HepG2 (cell line): ENCODE measurements at regions not wholly inside any gene's neighbourhood (a gene's known extent, or its start where the extent isn't known, plus 50 kb on each side); places are given as distances from the start of the nearest gene placed in this dataset.

Experiments
- ATAC-seq: fragments of 200-7000 bp; cut with Tn5 transposase; 3 replicates; pipeline ENCODE4 v1.9.1; 2020; ENCODE audit warnings: mild to moderate bottlenecking, moderate library complexity
- BruUV-seq: library from RNA; stranded (reverse); fragments of 400-500 nt; replicated peaks from 2 replicates; lab custom pipeline; 2021; lab: Mats Ljungman, UMichigan
- CTCF ChIA-PET: fragments of 300-600 bp; formaldehyde crosslinking; extraction: SDS; loops from one replicate; lab custom pipeline; 2021; ENCODE audit warnings: low total read pairs, inconsistent platforms, low intra/inter-chr PET ratio; lab: Yijun Ruan, JAX
- POLR2A ChIA-PET: fragments of 350-600 bp; sonication (Branson Sonifier 250); formaldehyde crosslinking; loops from one replicate; lab custom pipeline; 2020; ENCODE audit warnings: antibody characterized with exemption, inconsistent platforms; lab: Yijun Ruan, JAX
- DNase-seq: peaks from one replicate; pipeline ENCODE4 v3.0.0-alpha.2; 2015; ENCODE audit warnings: low spot score
- FAIRE-seq: peaks from 3 replicates; lab custom pipeline; 2011; peaks lifted over from hg19 to GRCh38; lab: Jason Lieb, UNC
- H2AFZ ChIP-seq: one replicate; pipeline ENCODE4 v1.6.1; 2011; ENCODE audit warnings: low read length, inconsistent platforms
- H3K27ac ChIP-seq: fragments of 300-600 bp; 3 replicates; pipeline ENCODE4 v1.8.0; 2011; ENCODE audit warnings: mixed run types, mild to moderate bottlenecking, mixed read lengths, low read length, inconsistent platforms; ENCODE audit not compliant: insufficient read depth; ENCODE audit errors: extremely low read length
- H3K27me3 ChIP-seq, 2 experiments: fragments of 200-600 bp in 1 of 2; 2 replicates in 1 of 2; 3 replicates in 1 of 2; pipeline versions ENCODE4 v1.6.0 to v1.8.0; 2011; ENCODE audit warnings: low read length in 2 of 2, mild to moderate bottlenecking in 2 of 2, moderate library complexity in 2 of 2, inconsistent platforms in 1 of 2; ENCODE audit not compliant: insufficient read depth in 2 of 2, control insufficient read depth in 1 of 2
- H3K36me3 ChIP-seq, 2 experiments: fragments of 200-600 bp in 1 of 2; replicated peaks in 1 of 2; 2 replicates in 1 of 2; 3 replicates in 1 of 2; pipeline versions ENCODE4 v1.5.1 to v1.8.0; 2011; ENCODE audit warnings: low read length in 2 of 2, inconsistent platforms in 1 of 2; ENCODE audit not compliant: insufficient read depth in 2 of 2, control insufficient read depth in 1 of 2
- H3K4me1 ChIP-seq: 2 replicates; pipeline ENCODE4 v1.5.1; 2012; ENCODE audit warnings: low read length, inconsistent platforms; ENCODE audit not compliant: insufficient read depth
- H3K4me2 ChIP-seq: 2 replicates; pipeline ENCODE4 v1.6.0; 2011; ENCODE audit warnings: low read depth, low read length, inconsistent platforms
- H3K4me3 ChIP-seq, 3 experiments: fragments of 200-600 bp in 1 of 3; sonication (generic), shearing (Covaris generic) in 1 of 3; replicated peaks in 1 of 3; 2 replicates each; pipeline ENCODE4 v1.5.1; 2011 to 2016; ENCODE audit warnings: low read length in 3 of 3, inconsistent platforms in 2 of 3, low read depth in 2 of 3, mild to moderate bottlenecking in 2 of 3, control low read depth in 1 of 3, mixed read lengths in 1 of 3; ENCODE audit not compliant: insufficient read depth in 1 of 3
- H3K79me2 ChIP-seq: one replicate; pipeline ENCODE4 v1.6.1; 2011; ENCODE audit warnings: low read length, inconsistent platforms; ENCODE audit not compliant: insufficient read depth
- H3K9ac ChIP-seq: 2 replicates; pipeline ENCODE4 v1.6.0; 2011; ENCODE audit warnings: mild to moderate bottlenecking, low read depth, low read length, inconsistent platforms; ENCODE audit not compliant: insufficient read depth
- H3K9me3 ChIP-seq: 2 replicates; pipeline ENCODE4 v1.5.1; 2012; ENCODE audit warnings: mild to moderate bottlenecking, low read length
- H4K20me1 ChIP-seq: 2 replicates; pipeline ENCODE4 v1.6.0; 2011; ENCODE audit warnings: inconsistent platforms, mild to moderate bottlenecking, low read length, moderate library complexity; ENCODE audit not compliant: insufficient read depth
- CREB1 ChIP-seq, 2 experiments: fragments of 450-650 bp in 1 of 2; IDR thresholded peaks; 2 replicates each; pipeline ENCODE4 v1.6.1; 2016 to 2017; ENCODE audit warnings: control low read depth in 1 of 2, mild to moderate bottlenecking in 1 of 2, missing compliant biosample characterization in 1 of 2, missing genetic modification characterization in 1 of 2
- DNMT1 ChIP-seq: sonication (generic); formaldehyde crosslinking; IDR thresholded peaks from 2 replicates; pipeline ENCODE4 v1.5.1; 2020; ENCODE audit warnings: mild to moderate bottlenecking, missing genetic modification reagents
- FOXP1 ChIP-seq, 2 experiments: fragments of 450-650 bp in 1 of 2; IDR thresholded peaks; 2 replicates each; pipeline ENCODE4 v1.6.1; 2017 to 2018; ENCODE audit warnings: antibody characterized with exemption in 1 of 2
- GATA4 ChIP-seq: sonication (generic); IDR thresholded peaks from 2 replicates; pipeline ENCODE4 v1.6.1; 2016; ENCODE audit warnings: antibody characterized with exemption, low read depth, borderline replicate concordance
- HES4 ChIP-seq: sonication (generic); formaldehyde crosslinking; IDR thresholded peaks from 2 replicates; pipeline ENCODE4 v1.9.0; 2021; ENCODE audit warnings: mild to moderate bottlenecking, missing genetic modification reagents, borderline replicate concordance
- IRF2 ChIP-seq: IDR thresholded peaks from 2 replicates; pipeline ENCODE4 v1.6.1; 2018; ENCODE audit warnings: missing genetic modification reagents, missing compliant biosample characterization
- MTERF4 ChIP-seq: sonication (generic); formaldehyde crosslinking; IDR thresholded peaks from 2 replicates; pipeline ENCODE4 v1.8.0; 2023; ENCODE audit warnings: mild to moderate bottlenecking, missing genetic modification reagents
- MXD1 ChIP-seq: sonication (generic); formaldehyde crosslinking; IDR thresholded peaks from 2 replicates; pipeline ENCODE4 v1.4.0; 2020; ENCODE audit warnings: mild to moderate bottlenecking, missing genetic modification reagents
- MYNN ChIP-seq: sonication (generic); formaldehyde crosslinking; IDR thresholded peaks from 2 replicates; pipeline ENCODE4 v1.4.0; 2020; ENCODE audit warnings: mild to moderate bottlenecking, low read depth, missing genetic modification reagents
- NR2F1 ChIP-seq, 2 experiments: fragments of 450-650 bp in 1 of 2; formaldehyde crosslinking in 1 of 2; IDR thresholded peaks; 2 replicates each; pipeline versions ENCODE4 v1.5.0 to v1.6.1; 2016 to 2020; ENCODE audit warnings: mild to moderate bottlenecking in 1 of 2, missing compliant biosample characterization in 1 of 2, missing genetic modification reagents in 1 of 2, moderate library complexity in 1 of 2
- PHF5A ChIP-seq: IDR thresholded peaks from one replicate; pipeline ENCODE4 v1.6.1; 2018; ENCODE audit warnings: low read depth, missing genetic modification reagents; ENCODE audit not compliant: unreplicated experiment
- REPIN1 ChIP-seq: sonication (generic); formaldehyde crosslinking; IDR thresholded peaks from 2 replicates; pipeline ENCODE4 v1.8.0; 2022; ENCODE audit warnings: missing genetic modification reagents, low read depth, mild to moderate bottlenecking, borderline replicate concordance
- RFX1 ChIP-seq: fragments of 450-650 bp; IDR thresholded peaks from 2 replicates; pipeline ENCODE4 v1.6.1; 2017
- TCF7 ChIP-seq: sonication (generic); IDR thresholded peaks from 2 replicates; pipeline ENCODE4 v1.6.1; 2016; ENCODE audit warnings: antibody characterized with exemption, low read depth
- XRCC5 ChIP-seq: fragments of 200-400 bp; formaldehyde crosslinking; optimal IDR thresholded peaks from 2 replicates; pipeline ENCODE3; 2017; ENCODE audit warnings: mild to moderate bottlenecking, low read length
- ZMYM4 ChIP-seq: sonication (generic); formaldehyde crosslinking; IDR thresholded peaks from 2 replicates; pipeline ENCODE4 v1.8.1; 2023; ENCODE audit warnings: mild to moderate bottlenecking, missing genetic modification reagents
- ZNF337 ChIP-seq: sonication (generic); formaldehyde crosslinking; IDR thresholded peaks from 2 replicates; pipeline ENCODE4 v1.5.1; 2020; ENCODE audit warnings: missing genetic modification reagents, low read depth, mild to moderate bottlenecking, borderline replicate concordance
- ZNF367 ChIP-seq: sonication (generic); formaldehyde crosslinking; IDR thresholded peaks from 2 replicates; pipeline ENCODE4 v1.4.0; 2020; ENCODE audit warnings: missing genetic modification reagents, borderline replicate concordance
- ZNF446 ChIP-seq: sonication (generic); formaldehyde crosslinking; IDR thresholded peaks from 2 replicates; pipeline ENCODE4 v1.5.0; 2020; ENCODE audit warnings: mild to moderate bottlenecking, missing genetic modification reagents
- ZNF549 ChIP-seq: sonication (generic); formaldehyde crosslinking; IDR thresholded peaks from 2 replicates; pipeline ENCODE4 v1.5.0; 2020; ENCODE audit warnings: missing genetic modification reagents
- ZNF724P ChIP-seq: sonication (generic); formaldehyde crosslinking; IDR thresholded peaks from 2 replicates; pipeline ENCODE4 v1.8.0; 2022; ENCODE audit warnings: missing genetic modification reagents, borderline replicate concordance
- ZNF772 ChIP-seq: sonication (generic); formaldehyde crosslinking; IDR thresholded peaks from 2 replicates; pipeline ENCODE4 v1.5.0; 2020; ENCODE audit warnings: mild to moderate bottlenecking, missing genetic modification reagents
- WGBS: methylation state at CpG from one replicate; pipeline ENCODE4 v1.1.6; 2017; ENCODE audit warnings: low lambda C conversion rate; 5-methylcytosine and 5-hydroxymethylcytosine counted together
- in situ Hi-C: cut with HindIII; loops from 2 replicates; pipeline ENCODE4 v1.10.0; 2017; ENCODE audit warnings: low pct_unique_long_range_greater_than_20kb; ENCODE audit not compliant: extremely low pct_ligation_motif_present
- intact Hi-C: fragments of 100-400 bp; cut with micrococcal nuclease; formaldehyde crosslinking; loops from one replicate; pipeline ENCODE4 v1.10.0; 2022; ENCODE audit not compliant: unreplicated experiment

- ATAC-seq (no peak), DNase-seq (no peak), FAIRE-seq (no peak)
- H3K79me2 ChIP-seq, result no peaks in the 10 kb centered on the region
- no peak overlapping the region for H3K4me2 ChIP-seq
- intact Hi-C loops, result no loop called here
- no peaks in the 10 kb centered on the region for H3K27me3 ChIP-seq
- CTCF ChIA-PET, result no interaction called here
- POLR2A ChIA-PET, result no interaction called here
- H3K36me3 ChIP-seq, result no peaks in the 10 kb centered on the region
- BruUV-seq, result no TSS peak
- no peak for TF ChIP-seq ZNF724P
- no peak for TF ChIP-seq FOXP1 (IDR thresholded peaks at IDR 0.05)
- no peak for TF ChIP-seq FOXP1 (CRISPR knock-in tag; IDR thresholded peaks at IDR 0.05)
- no peak for TF ChIP-seq ZNF337 (CRISPR knock-in tag)
- TF ChIP-seq DNMT1, result no peak
- TF ChIP-seq CREB1 (IDR thresholded peaks at IDR 0.05), result no peak
- no peak for TF ChIP-seq CREB1 (CRISPR knock-in tag; IDR thresholded peaks at IDR 0.05)
- no peak for TF ChIP-seq ZNF367
- TF ChIP-seq GATA4, result no peak
- no peak for TF ChIP-seq ZMYM4 (CRISPR knock-in tag)
- no peaks in the 10 kb centered on the region for H3K4me1 ChIP-seq
- no peak overlapping the region for H3K27ac ChIP-seq
- WGBS, result 0% methylated on average over 2 of the region's 2 CpGs
- no peak overlapping the region for H3K9ac ChIP-seq
- no peaks in the 10 kb centered on the region for H4K20me1 ChIP-seq
- no peak overlapping the region for H2AFZ ChIP-seq
- no peaks in the 10 kb centered on the region for H3K9me3 ChIP-seq
- in situ Hi-C loops, result no loop called here
- no peak overlapping the region for H3K4me3 ChIP-seq
Observed at GRCh38 chr1:34358636-34359035, 181.9 kb downstream of the C1orf94 start.

DNA sequence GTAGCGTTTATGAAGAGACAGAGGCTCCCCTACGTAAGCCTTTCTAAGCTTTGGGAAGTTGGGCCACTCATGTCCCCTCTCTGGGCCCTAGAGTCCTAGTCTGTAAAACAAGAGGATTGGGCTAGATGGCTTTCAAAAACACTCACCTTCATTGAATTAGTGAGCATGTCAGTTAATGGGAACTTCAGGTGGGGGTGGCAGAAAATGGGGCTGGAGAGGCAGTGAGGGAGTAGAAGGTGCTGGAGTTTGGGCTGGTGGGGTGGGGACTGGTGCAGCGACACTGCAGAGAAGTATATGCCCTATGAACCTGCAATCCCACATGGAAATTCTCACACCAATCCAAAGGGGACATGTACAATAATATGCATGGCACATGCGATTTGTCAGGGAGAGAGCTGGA is 182.7 kb downstream of the C1orf94 start:
- ATAC-seq (no peak), DNase-seq (no peak), FAIRE-seq (no peak)
- H3K9ac ChIP-seq, result no peak overlapping the region
- H2AFZ ChIP-seq, result no peak overlapping the region
- no peaks in the 10 kb centered on the region for H3K27me3 ChIP-seq
- H4K20me1 ChIP-seq, result no peaks in the 10 kb centered on the region
- intact Hi-C loops (no loop called here), in situ Hi-C loops (no loop called here)
- POLR2A ChIA-PET, result no interaction called here
- CTCF ChIA-PET, result no interaction called here
- H3K4me2 ChIP-seq, result no peak overlapping the region
- BruUV-seq, result no TSS peak
- H3K9me3 ChIP-seq, result no peaks in the 10 kb centered on the region
- no peak overlapping the region for H3K4me3 ChIP-seq
- H3K4me1 ChIP-seq, result no peaks in the 10 kb centered on the region
- no peaks in the 10 kb centered on the region for H3K79me2 ChIP-seq
- H3K36me3 ChIP-seq, result no peaks in the 10 kb centered on the region
- WGBS, result 0% methylated on average over 4 of the region's 4 CpGs
- H3K27ac ChIP-seq, result no peak overlapping the region
- TF ChIP-seq TCF7 (no peak), XRCC5 (no peak), ZNF549 (CRISPR knock-in tag) (no peak), NR2F1 (CRISPR knock-in tag; IDR thresholded peaks at IDR 0.05) (no peak), ZNF446 (CRISPR knock-in tag) (no peak), PHF5A (CRISPR knock-in tag) (no peak), MYNN (CRISPR knock-in tag) (no peak), MXD1 (CRISPR knock-in tag) (no peak), ZNF772 (CRISPR knock-in tag) (no peak), RFX1 (no peak), MTERF4 (no peak), REPIN1 (CRISPR knock-in tag) (no peak), HES4 (CRISPR knock-in tag) (no peak), IRF2 (no peak)
